Activated T-cell treated with anti-CD3 and anti-CD28 coated beads, Interleukin-2, amount 50 U/mL, for 72 hours (primary cell): ENCODE measurements at regions not wholly inside any gene's neighbourhood (a gene's known extent, or its start where the extent isn't known, plus 50 kb on each side); places are given as distances from the start of the nearest gene placed in this dataset.
"Not testable (repeated sequence)": the region's sequence is repeated elsewhere in the genome, so short reads cannot be mapped to it uniquely, and the experiment has no call there.

Source experiments
- ATAC-seq, 2 donors: fragments of 150-1000 bp; cut with Tn5 transposase; replicated peaks in 1 of 2; 2 replicates each; pipeline ENCODE4 v1.10.0; 2021; ENCODE audit warnings: moderate library complexity in 2 of 2, mild to moderate bottlenecking in 1 of 2
- DNase-seq, 2 donors: peaks; one replicate each; pipeline ENCODE4 v3.0.0; 2021 to 2022; ENCODE audit warnings: mixed read lengths in 1 of 2
- H3K27ac Mint-ChIP-seq: one replicate; pipeline ENCODE4 v1.8.0; 2022; ENCODE audit warnings: mild to moderate bottlenecking, moderate library complexity, mixed read lengths
- H3K27me3 Mint-ChIP-seq: one replicate; pipeline ENCODE4 v1.8.0; 2022; ENCODE audit warnings: low read depth, mixed read lengths
- H3K36me3 Mint-ChIP-seq, 2 donors: one replicate each; pipeline ENCODE4 v1.8.0; 2022; ENCODE audit warnings: mixed read lengths in 2 of 2, mild to moderate bottlenecking in 1 of 2; ENCODE audit not compliant: insufficient read depth in 2 of 2
- H3K4me1 Mint-ChIP-seq: one replicate; pipeline ENCODE4 v1.8.0; 2022; ENCODE audit warnings: low read depth, mixed read lengths
- H3K4me3 Mint-ChIP-seq, 2 donors: one replicate each; pipeline ENCODE4 v1.8.0; 2022; ENCODE audit warnings: mild to moderate bottlenecking in 2 of 2, mixed read lengths in 2 of 2, moderate library complexity in 2 of 2
- H3K9me3 Mint-ChIP-seq, 2 donors: one replicate each; pipeline ENCODE4 v1.8.0; 2022; ENCODE audit warnings: mixed read lengths in 2 of 2

DNA sequence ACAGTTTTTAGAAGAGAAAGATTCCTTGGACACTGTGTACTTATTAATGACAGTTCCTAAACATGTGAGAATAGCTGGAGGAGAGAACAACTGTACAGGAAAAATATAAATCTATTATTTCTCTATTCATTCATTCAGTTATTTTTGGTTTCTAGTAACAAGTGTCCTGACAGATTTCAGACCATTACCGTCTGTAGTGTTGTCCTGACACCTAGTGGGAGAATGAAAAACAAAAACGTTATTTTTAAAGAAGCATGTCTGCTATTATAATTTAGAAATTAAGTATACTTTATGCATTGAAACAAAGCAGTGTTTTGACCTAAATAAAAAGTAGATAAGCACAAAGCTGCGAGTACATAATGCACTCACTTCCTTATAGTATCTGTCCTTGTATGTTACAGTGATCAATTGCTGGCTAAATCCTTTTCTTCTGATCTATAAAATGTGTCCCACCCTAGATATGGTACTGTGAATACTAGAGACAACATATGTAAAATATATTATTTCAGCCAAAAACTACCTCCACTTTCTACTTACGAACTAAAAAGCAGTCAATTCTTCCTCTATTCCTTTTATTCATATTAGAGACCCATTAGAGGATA is 575.6 kb downstream of the ARL4A start:
- peaks cover 14% of the 10 kb centered on the region for H3K27me3 Mint-ChIP-seq
- DNase-seq (no peak), ATAC-seq (no peak)
- H3K27ac Mint-ChIP-seq: no peak overlapping the region
- H3K4me1 Mint-ChIP-seq: no peaks in the 10 kb centered on the region
- no peak overlapping the region for H3K4me3 Mint-ChIP-seq
- H3K9me3 Mint-ChIP-seq: no peaks in the 10 kb centered on the region
- H3K36me3 Mint-ChIP-seq: no peaks in the 10 kb centered on the region

DNA sequence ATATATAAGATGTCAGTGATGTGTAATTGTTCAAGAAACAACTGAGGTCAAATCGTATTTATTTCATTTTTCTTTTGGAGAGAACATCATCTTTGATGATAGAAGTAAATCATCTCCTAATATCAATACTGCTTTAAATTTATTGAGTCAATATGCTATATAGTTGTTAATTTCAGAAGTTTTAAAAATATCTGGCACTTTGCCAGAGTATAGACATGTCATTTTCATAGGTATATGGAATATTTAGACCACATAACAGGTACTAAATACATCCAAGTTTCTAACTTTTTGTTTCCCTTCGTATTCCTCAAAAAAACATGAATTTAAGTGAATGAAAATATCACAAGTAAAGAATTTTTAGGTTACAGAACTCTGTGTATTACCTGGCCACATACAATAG is 577.8 kb downstream of the ARL4A start:
- ATAC-seq: no peak
- H3K4me1 Mint-ChIP-seq: no peaks in the 10 kb centered on the region
- no peak for DNase-seq
- peaks cover 14% of the 10 kb centered on the region for H3K27me3 Mint-ChIP-seq
- H3K27ac Mint-ChIP-seq: no peak overlapping the region
- H3K36me3 Mint-ChIP-seq: no peaks in the 10 kb centered on the region
- no peak overlapping the region for H3K4me3 Mint-ChIP-seq
- H3K9me3 Mint-ChIP-seq: no peaks in the 10 kb centered on the region

DNA sequence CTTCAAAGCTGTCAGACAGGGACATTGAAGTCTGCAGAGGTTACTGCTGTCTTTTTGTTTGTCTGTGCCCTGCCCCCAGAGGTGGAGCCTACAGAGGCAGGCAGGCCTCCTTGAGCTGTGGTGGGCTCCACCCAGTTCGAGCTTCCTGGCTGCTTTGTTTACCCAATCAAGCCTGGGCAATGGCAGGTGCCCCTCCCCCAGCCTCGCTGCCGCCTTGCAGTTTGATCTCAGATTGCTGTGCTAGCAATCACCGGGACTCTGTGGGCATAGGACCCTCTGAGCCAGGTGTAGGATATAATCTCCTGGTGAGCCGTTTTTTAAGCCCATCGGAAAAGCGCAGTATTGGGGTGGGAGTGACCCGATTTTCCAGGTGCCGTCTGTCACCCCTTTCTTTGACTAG is 586.8 kb downstream of the ARL4A start:
- not testable (repeated sequence) for H3K4me1 Mint-ChIP-seq, ATAC-seq, H3K36me3 Mint-ChIP-seq, H3K9me3 Mint-ChIP-seq, H3K4me3 Mint-ChIP-seq, H3K27ac Mint-ChIP-seq, DNase-seq
- H3K27me3 Mint-ChIP-seq: peaks cover 11% of the 10 kb centered on the region

DNA sequence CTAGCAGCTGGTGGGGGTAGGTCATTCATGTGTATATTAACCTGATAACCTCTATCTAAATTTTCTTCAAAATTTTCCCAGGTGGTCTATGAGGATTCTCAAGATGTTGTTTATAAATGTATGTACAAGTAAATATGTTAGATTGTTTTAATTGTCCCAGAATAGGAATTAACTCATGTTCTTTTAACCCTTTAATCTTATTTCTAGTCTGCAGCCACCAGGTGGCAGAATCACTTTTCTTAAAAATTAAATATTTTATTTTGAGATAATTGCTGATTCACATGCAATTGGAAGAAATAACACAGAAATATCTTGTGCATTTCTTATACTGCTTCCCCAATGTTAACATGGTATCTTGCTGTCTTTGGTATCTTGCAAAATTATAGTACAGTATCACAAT is 589.5 kb downstream of the ARL4A start:
- Mint-ChIP-seq H3K4me1 (no peaks in the 10 kb centered on the region), H3K36me3 (no peaks in the 10 kb centered on the region), H3K9me3 (no peaks in the 10 kb centered on the region), H3K27ac (no peak overlapping the region), H3K4me3 (no peak overlapping the region), H3K27me3 (peaks cover 11% of the 10 kb centered on the region)
- ATAC-seq (no peak), DNase-seq (no peak)

DNA sequence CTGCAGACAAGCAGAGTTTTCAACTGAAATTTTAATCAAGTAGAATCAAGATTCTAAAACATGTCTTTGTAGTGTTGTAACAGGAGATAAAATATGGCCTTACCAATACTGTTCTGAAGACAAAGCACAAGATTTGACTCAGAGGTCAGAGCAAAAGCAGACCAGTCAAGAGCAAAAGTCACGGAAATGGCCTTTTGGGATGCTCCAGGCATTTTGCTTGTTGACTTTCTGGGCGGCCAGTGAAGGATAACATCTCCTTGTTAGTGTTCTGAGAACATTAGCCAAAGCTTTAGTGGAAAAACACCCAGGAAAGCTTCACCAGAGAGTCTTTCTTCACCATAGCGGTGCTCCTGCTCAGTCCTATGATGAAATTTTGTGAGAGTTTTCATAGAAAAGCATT is 590.6 kb downstream of the ARL4A start:
- Mint-ChIP-seq H3K27ac (no peak overlapping the region), H3K36me3 (no peaks in the 10 kb centered on the region), H3K9me3 (no peaks in the 10 kb centered on the region), H3K4me1 (no peaks in the 10 kb centered on the region), H3K4me3 (no peak overlapping the region), H3K27me3 (peaks cover 11% of the 10 kb centered on the region)
- ATAC-seq (no peak), DNase-seq (no peak)

DNA sequence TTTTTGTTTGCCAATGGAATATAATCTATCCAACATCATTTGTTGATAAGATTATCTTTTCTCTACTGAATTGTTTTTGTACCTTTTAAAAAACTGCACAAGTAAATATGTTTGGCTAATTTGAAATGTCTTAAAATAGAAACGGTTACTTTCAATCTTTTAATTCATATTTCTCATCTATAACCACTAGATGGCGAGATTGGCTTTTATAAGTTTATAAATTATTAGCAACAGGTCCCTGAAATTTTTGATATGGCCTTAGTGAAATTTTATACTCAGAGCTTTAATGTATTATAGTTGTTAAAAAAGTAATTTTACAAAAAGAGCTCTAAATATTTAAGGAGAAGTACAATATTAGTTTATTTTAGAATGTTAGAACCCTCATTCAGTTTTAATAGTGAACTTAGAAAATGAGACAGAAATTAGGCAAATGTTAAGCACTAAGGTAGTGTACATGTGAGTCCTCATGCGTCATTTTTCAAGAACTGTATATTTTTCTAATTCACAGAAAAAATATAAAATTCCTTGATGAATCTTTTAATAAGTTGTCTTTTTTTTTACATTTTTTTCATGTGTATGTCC is 592.5 kb downstream of the ARL4A start:
- H3K4me1 Mint-ChIP-seq: no peaks in the 10 kb centered on the region
- H3K9me3 Mint-ChIP-seq: no peaks in the 10 kb centered on the region
- no peak overlapping the region for H3K4me3 Mint-ChIP-seq
- DNase-seq: no peak
- ATAC-seq: no peak
- H3K27ac Mint-ChIP-seq: no peak overlapping the region
- peaks cover 1% of the 10 kb centered on the region for H3K27me3 Mint-ChIP-seq
- H3K36me3 Mint-ChIP-seq: no peaks in the 10 kb centered on the region

DNA sequence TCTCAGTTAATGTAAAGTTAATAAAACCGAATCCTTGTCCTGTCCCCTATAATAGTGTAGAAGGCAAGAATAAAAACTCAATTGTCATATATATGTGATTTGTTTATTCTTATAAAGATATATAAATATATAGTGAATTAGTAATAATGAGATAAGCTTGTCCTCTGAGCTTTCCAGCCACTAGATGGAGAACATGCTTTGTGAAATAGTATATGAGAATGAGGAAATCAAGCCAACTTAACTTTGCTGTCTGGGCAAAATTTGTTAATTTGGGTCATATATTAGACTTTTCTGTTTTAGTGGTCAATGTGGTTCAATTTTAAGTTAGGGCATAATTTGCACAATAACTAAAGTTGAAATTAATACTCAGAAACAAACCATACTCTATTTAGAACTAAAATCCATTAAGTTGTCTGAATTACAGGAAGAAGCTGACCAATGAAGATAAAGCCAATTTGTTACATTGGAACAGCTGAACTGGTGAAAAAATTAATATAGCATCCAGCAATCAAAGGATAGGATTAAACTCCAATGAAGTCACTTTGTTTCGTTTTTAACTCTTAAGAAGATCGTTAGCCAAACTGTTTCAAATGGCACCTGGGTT is 595.0 kb downstream of the ARL4A start:
- H3K36me3 Mint-ChIP-seq: no peaks in the 10 kb centered on the region

DNA sequence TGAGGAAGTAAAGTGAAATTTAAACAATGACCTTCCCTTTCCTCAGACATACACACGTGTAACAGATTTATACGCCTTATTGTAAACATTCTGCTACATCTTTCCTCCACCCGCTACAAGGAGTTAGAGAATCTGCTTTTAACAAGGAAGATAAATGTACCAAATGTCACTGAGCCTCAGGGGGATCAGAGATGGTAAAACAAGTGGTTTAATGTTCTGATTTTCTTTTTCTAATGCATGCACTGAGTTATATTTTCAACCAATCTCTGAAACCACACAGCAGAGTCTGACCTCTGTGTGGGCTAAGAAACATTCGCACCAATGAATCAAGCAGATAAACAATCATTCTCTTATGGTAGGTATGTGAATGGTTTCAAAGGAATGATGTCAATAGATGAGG is 599.5 kb downstream of the ARL4A start:
- no peaks in the 10 kb centered on the region for H3K27me3 Mint-ChIP-seq
- H3K9me3 Mint-ChIP-seq: no peaks in the 10 kb centered on the region
- H3K36me3 Mint-ChIP-seq: no peaks in the 10 kb centered on the region
- H3K27ac Mint-ChIP-seq: no peak overlapping the region
- H3K4me3 Mint-ChIP-seq: no peak overlapping the region
- ATAC-seq (no peak), DNase-seq (no peak)
- no peaks in the 10 kb centered on the region for H3K4me1 Mint-ChIP-seq

More for the DNA sequence above, 595.0 kb downstream of the ARL4A start:
- DNase-seq (no peak), ATAC-seq (no peak)
- H3K27me3 Mint-ChIP-seq: no peaks in the 10 kb centered on the region
- H3K27ac Mint-ChIP-seq: no peak overlapping the region
- no peak overlapping the region for H3K4me3 Mint-ChIP-seq
- no peaks in the 10 kb centered on the region for H3K4me1 Mint-ChIP-seq
- no peaks in the 10 kb centered on the region for H3K9me3 Mint-ChIP-seq

DNA sequence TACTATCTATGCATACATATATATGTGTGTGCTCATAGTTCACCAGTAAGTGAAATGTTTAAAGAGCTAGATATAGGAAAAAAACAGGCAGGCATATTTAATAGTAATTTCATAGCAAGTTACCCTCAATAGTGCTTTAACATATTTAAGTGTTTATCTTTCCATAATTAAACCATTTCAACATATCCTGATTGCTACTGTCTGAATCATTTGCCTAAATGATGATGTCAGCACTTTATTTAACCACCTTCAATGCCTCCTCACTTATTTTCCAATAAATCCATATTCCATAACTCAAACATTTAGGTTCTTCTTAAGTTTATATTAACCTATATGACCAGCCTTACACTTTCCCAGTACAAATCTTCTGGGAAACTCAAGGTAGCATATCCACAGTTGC is 601.1 kb downstream of the ARL4A start:
- no peak overlapping the region for H3K27ac Mint-ChIP-seq
- ATAC-seq: no peak
- H3K36me3 Mint-ChIP-seq: no peaks in the 10 kb centered on the region
- no peaks in the 10 kb centered on the region for H3K9me3 Mint-ChIP-seq
- DNase-seq: no peak
- no peaks in the 10 kb centered on the region for H3K4me1 Mint-ChIP-seq
- no peak overlapping the region for H3K4me3 Mint-ChIP-seq
- no peaks in the 10 kb centered on the region for H3K27me3 Mint-ChIP-seq

DNA sequence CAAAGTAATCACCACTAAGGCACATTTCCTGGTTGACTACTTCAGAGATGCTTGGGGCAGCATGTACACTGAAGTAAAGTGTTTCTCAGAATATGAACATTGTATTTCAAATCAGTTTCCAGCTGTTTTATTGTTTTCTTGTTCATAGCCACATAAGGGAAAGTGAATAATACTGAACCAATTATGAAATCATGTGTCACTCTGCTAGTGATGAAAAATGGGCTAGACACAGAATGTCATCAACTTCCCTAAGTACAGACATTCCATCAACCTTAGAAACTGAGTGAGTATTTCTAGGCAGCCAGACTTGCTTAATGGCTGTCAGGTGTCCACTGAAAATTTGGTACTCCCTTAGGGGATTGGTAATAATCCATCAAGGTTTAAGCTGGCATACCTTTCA is 603.5 kb downstream of the ARL4A start:
- DNase-seq: no peak
- no peaks in the 10 kb centered on the region for H3K27me3 Mint-ChIP-seq
- H3K9me3 Mint-ChIP-seq: no peaks in the 10 kb centered on the region
- no peak for ATAC-seq
- H3K4me1 Mint-ChIP-seq: no peaks in the 10 kb centered on the region
- H3K27ac Mint-ChIP-seq: no peak overlapping the region
- H3K4me3 Mint-ChIP-seq: no peak overlapping the region
- no peaks in the 10 kb centered on the region for H3K36me3 Mint-ChIP-seq

DNA sequence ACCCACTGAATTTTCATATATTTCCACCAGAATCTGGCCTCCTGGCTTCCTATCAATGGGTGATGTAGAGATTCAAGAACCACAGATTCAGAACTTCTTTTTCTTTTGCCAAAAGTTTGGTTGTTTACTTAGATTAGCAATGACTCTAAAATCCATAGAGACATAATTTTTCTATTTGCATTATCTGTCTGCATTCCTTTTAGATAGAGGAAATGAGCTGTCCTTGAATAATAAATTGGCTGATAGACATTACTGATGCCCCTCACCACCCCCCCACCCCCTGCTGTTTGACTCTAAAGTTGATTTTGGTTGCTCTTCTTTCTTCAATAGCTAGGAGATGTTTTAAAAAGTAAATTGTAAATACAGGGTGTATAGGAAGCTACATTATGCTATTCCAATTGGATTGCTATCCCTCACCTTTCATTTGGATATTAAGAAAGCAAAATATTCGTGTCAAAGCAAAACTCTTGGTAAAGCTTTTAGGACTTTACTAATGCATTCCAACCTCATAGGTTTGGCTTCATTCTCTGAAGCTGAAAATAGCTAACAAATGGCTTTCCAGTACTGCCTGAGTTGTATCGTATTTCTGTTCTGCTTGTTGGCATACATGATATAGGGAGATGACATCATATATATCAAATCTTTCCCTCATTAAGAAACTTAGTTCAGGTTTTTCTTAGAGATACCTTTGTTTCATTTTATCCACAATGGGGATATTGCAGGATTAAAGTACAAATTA is 606.0 kb downstream of the ARL4A start:
- Mint-ChIP-seq H3K36me3 (no peaks in the 10 kb centered on the region), H3K27ac (no peak overlapping the region), H3K27me3 (peaks cover 6% of the 10 kb centered on the region), H3K4me1 (no peaks in the 10 kb centered on the region), H3K9me3 (no peaks in the 10 kb centered on the region), H3K4me3 (no peak overlapping the region)
- no peak for ATAC-seq
- no peak for DNase-seq

DNA sequence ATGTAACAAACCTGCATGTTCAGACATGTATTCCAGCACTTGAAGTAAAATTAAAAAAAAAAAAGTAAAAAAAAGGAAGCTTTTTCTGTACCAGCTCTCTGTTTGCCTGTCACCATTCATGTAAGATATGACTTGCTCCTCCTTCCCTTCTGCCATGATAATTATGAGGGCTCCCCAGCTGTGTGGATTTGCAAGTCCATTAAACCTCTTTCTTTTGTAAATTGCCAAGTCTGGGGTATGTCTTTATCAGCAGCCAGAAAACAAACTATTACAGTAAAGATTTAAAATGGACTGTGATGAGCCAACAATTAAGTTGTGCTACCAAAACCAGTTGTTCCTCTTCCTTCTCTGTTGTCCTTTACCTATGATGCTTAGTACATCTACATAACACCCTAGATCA is 619.6 kb downstream of the ARL4A start:
- Mint-ChIP-seq H3K9me3 (peaks cover 0 to 2% of the 10 kb centered on the region in 2 donors), H3K27me3 (no peaks in the 10 kb centered on the region), H3K36me3 (no peaks in the 10 kb centered on the region), H3K4me3 (no peak overlapping the region), H3K4me1 (no peaks in the 10 kb centered on the region), H3K27ac (no peak overlapping the region)
- ATAC-seq (no peak), DNase-seq (no peak)

DNA sequence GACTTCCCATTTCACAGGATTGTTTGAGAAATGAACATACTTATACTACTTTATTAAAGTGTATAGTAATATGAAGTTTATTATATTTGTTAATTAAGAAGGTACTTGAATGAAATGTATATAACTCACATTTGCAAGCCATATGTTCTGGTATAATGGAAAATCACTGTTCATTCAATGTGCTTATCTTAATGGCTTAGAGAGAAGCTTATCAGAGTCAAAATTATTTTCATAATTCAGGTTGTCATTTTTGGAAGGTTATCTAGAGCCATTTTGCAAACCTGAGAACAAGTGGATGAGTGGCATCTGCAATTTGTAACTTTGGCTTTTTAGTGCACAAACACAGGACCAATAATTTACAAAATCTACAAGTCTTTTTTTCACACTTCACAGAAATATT is 621.0 kb downstream of the ARL4A start:
- Mint-ChIP-seq H3K9me3 (peaks cover 0 to 2% of the 10 kb centered on the region in 2 donors), H3K4me1 (no peaks in the 10 kb centered on the region), H3K27me3 (no peaks in the 10 kb centered on the region)

More for the DNA sequence above, 621.0 kb downstream of the ARL4A start:
- peaks cover 0 to 3% of the 10 kb centered on the region in 2 donors for H3K36me3 Mint-ChIP-seq
- H3K27ac Mint-ChIP-seq: no peak overlapping the region
- DNase-seq (no peak), ATAC-seq (no peak)
- no peak overlapping the region for H3K4me3 Mint-ChIP-seq
